HEK293 (cell line): ENCODE measurements at regions not wholly inside any gene's neighbourhood (a gene's known extent, or its start where the extent isn't known, plus 50 kb on each side); places are given as distances from the start of the nearest gene placed in this dataset.

Source experiments
- CTCF ChIP-seq: fragments of 450-650 bp; formaldehyde crosslinking; IDR thresholded peaks from 2 replicates; pipeline ENCODE4 v1.5.1; 2016; ENCODE audit warnings: missing biosample characterization, missing genetic modification characterization
- TCF7L2 ChIP-seq: IDR thresholded peaks from 2 replicates; pipeline ENCODE4 v1.6.1; 2011; ENCODE audit warnings: low read depth, mild to moderate bottlenecking, inconsistent platforms, low read length, moderate library complexity, borderline replicate concordance
- TRIM28 ChIP-seq: IDR thresholded peaks from 2 replicates; pipeline ENCODE4 v1.6.1; 2011; ENCODE audit warnings: low read length, control low read depth, borderline replicate concordance
- ZBTB21 ChIP-seq: fragments of 450-650 bp; formaldehyde crosslinking; IDR thresholded peaks from 2 replicates; pipeline ENCODE4 v1.5.1; 2017; ENCODE audit warnings: missing biosample characterization, missing genetic modification characterization
- ZFP41 ChIP-seq: fragments of 450-650 bp; formaldehyde crosslinking; IDR thresholded peaks from 2 replicates; pipeline ENCODE4 v1.5.1; 2016; ENCODE audit warnings: missing biosample characterization, missing genetic modification characterization, borderline replicate concordance
- ZNF626 ChIP-seq: fragments of 450-650 bp; sonication (Bioruptor Pico); formaldehyde crosslinking; IDR thresholded peaks from 2 replicates; pipeline ENCODE4 v1.5.1; 2018; ENCODE audit warnings: missing biosample characterization, missing genetic modification characterization, inconsistent platforms
- ZNF639 ChIP-seq: fragments of 450-650 bp; formaldehyde crosslinking; IDR thresholded peaks from 2 replicates; pipeline ENCODE4 v1.5.1; 2016; ENCODE audit warnings: missing biosample characterization, missing genetic modification characterization
- ZNF768 ChIP-seq: fragments of 450-650 bp; formaldehyde crosslinking; IDR thresholded peaks from 2 replicates; pipeline ENCODE4 v1.5.1; 2018; ENCODE audit warnings: missing biosample characterization, mild to moderate bottlenecking, missing genetic modification characterization
- ZNF830 ChIP-seq: fragments of 450-650 bp; IDR thresholded peaks from 2 replicates; pipeline ENCODE4 v1.5.0; 2018; ENCODE audit warnings: missing biosample characterization, missing genetic modification characterization, low read depth, mild to moderate bottlenecking, moderate library complexity
- ZSCAN5A ChIP-seq: fragments of 450-650 bp; formaldehyde crosslinking; IDR thresholded peaks from 2 replicates; pipeline ENCODE4 v1.5.1; 2016; ENCODE audit warnings: missing biosample characterization, missing genetic modification characterization

GRCh38 chr3:96294143-96294542 lies 520.3 kb upstream of the EPHA6 start:
- TF ChIP-seq CTCF (tag by site-specific recombination) (no peak), ZBTB21 (tag by site-specific recombination) (no peak), ZFP41 (tag by site-specific recombination) (no peak), ZNF639 (tag by site-specific recombination) (no peak), ZNF626 (no peak), ZNF830 (tag by site-specific recombination) (no peak), TRIM28 (no peak), ZSCAN5A (tag by site-specific recombination) (no peak), TCF7L2 (no peak), ZNF768 (no peak)
